B cell (primary cell): ENCODE measurements at regions not wholly inside any gene's neighbourhood (a gene's known extent, or its start where the extent isn't known, plus 50 kb on each side); places are given as distances from the start of the nearest gene placed in this dataset.

Experiments used
- ATAC-seq: fragments of 200-7000 bp; cut with Tn5 transposase; one replicate; pipeline ENCODE4 v1.10.0; 2021; ENCODE audit warnings: low read depth, mild to moderate bottlenecking, moderate number of reproducible peaks, moderate library complexity
- CTCF ChIA-PET: fragments of 350-600 bp; sonication (Branson Sonifier 250); formaldehyde crosslinking; loops from one replicate; lab custom pipeline; 2021; ENCODE audit warnings: antibody characterized with exemption, inconsistent platforms; lab: Charles Lee
- POLR2A ChIA-PET: fragments of 350-600 bp; sonication (Branson Sonifier 250); formaldehyde crosslinking; loops from one replicate; lab custom pipeline; 2021; ENCODE audit warnings: antibody characterized with exemption; lab: Charles Lee
- DNase-seq: peaks from one replicate; pipeline ENCODE4 v3.0.0; 2013
- H2AFZ ChIP-seq: 2 replicates; pipeline ENCODE4 v1.6.1; 2012; ENCODE audit warnings: mild to moderate bottlenecking, low read depth, low read length; ENCODE audit not compliant: insufficient read depth, poor library complexity, severe bottlenecking
- H3K27ac ChIP-seq, 2 donors: 1 replicate in 1 of 2; 2 replicates in 1 of 2; pipeline ENCODE4 v1.5.1; 2012 to 2013; ENCODE audit warnings: low read length in 2 of 2, mild to moderate bottlenecking in 2 of 2, moderate library complexity in 1 of 2
- H3K27me3 ChIP-seq, 4 experiments: fragments of 200-600 bp in 1 of 4; sonication (generic) in 1 of 4; replicated peaks in 1 of 4; 1 replicate in 2 of 4; 2 replicates in 2 of 4; pipeline versions ENCODE4 v1.6.1 to v1.7.0; 2013 to 2016; ENCODE audit warnings: low read length in 3 of 4, mild to moderate bottlenecking in 2 of 4, mixed read lengths in 1 of 4, moderate library complexity in 1 of 4; ENCODE audit not compliant: insufficient read depth in 4 of 4, control insufficient read depth in 3 of 4; ENCODE audit errors: control extremely low read depth in 1 of 4
- H3K36me3 ChIP-seq, 2 experiments: replicated peaks in 1 of 2; 1 replicate in 1 of 2; 2 replicates in 1 of 2; pipeline versions ENCODE4 v1.6.1 to v1.7.1; 2013; ENCODE audit warnings: low read length in 1 of 2; ENCODE audit not compliant: insufficient read depth in 2 of 2, control insufficient read depth in 1 of 2; ENCODE audit errors: control extremely low read depth in 1 of 2, extremely low read depth in 1 of 2
- H3K4me1 ChIP-seq, 2 donors: fragments of 200-600 bp in 1 of 2; sonication (generic) in 1 of 2; 1 replicate in 1 of 2; 2 replicates in 1 of 2; pipeline versions ENCODE4 v1.5.1 to v1.6.1; 2013 to 2017; ENCODE audit warnings: low read length in 2 of 2; ENCODE audit not compliant: control insufficient read depth in 2 of 2, insufficient read depth in 2 of 2
- H3K4me2 ChIP-seq: replicated peaks from 2 replicates; pipeline ENCODE3; 2012; ENCODE audit warnings: mild to moderate bottlenecking, low read depth, low read length; ENCODE audit not compliant: poor library complexity, severe bottlenecking
- H3K4me3 ChIP-seq, 5 experiments: fragments of 200-600 bp in 1 of 5; sonication (generic) in 1 of 5; 1 replicate in 3 of 5; 2 replicates in 2 of 5; pipeline versions ENCODE4 v1.5.1 to v1.7.0; 2011 to 2016; ENCODE audit warnings: low read length in 4 of 5, mild to moderate bottlenecking in 4 of 5, low read depth in 2 of 5, control low read depth in 1 of 5, moderate library complexity in 1 of 5; ENCODE audit not compliant: insufficient read depth in 1 of 5; ENCODE audit errors: control extremely low read depth in 1 of 5, extremely low read depth in 1 of 5
- H3K79me2 ChIP-seq: fragments of 200-600 bp; sonication (generic); one replicate; pipeline ENCODE4 v1.6.0; 2016; ENCODE audit warnings: low read length; ENCODE audit not compliant: control insufficient read depth, insufficient read depth
- H3K9ac ChIP-seq: fragments of 200-600 bp; sonication (generic); 2 replicates; pipeline ENCODE4 v1.6.1; 2017; ENCODE audit warnings: mild to moderate bottlenecking, low read length, moderate library complexity
- H3K9me3 ChIP-seq, 3 donors: one replicate each; pipeline versions ENCODE4 v1.6.1 to v1.7.1; 2013; ENCODE audit warnings: low read length in 2 of 3; ENCODE audit not compliant: control insufficient read depth in 2 of 3, insufficient read depth in 1 of 3; ENCODE audit errors: control extremely low read depth in 1 of 3
- H4K20me1 ChIP-seq: 2 replicates; pipeline ENCODE4 v1.6.0; 2012; ENCODE audit warnings: mild to moderate bottlenecking, low read length; ENCODE audit not compliant: insufficient read depth, control insufficient read depth, poor library complexity, severe bottlenecking
- H3K27ac Mint-ChIP-seq: one replicate; pipeline ENCODE4 v1.8.0; 2021; ENCODE audit warnings: mixed read lengths
- H3K27me3 Mint-ChIP-seq: one replicate; pipeline ENCODE4 v1.8.0; 2021; ENCODE audit warnings: mixed read lengths
- H3K4me1 Mint-ChIP-seq: one replicate; pipeline ENCODE4 v1.8.0; 2021; ENCODE audit warnings: mixed read lengths
- H3K4me3 Mint-ChIP-seq: one replicate; pipeline ENCODE4 v1.8.0; 2021; ENCODE audit warnings: mixed read lengths
- H3K9me3 Mint-ChIP-seq: one replicate; pipeline ENCODE4 v1.8.0; 2022; ENCODE audit warnings: mixed read lengths; ENCODE audit not compliant: insufficient read depth
- EZH2 ChIP-seq: IDR thresholded peaks from 2 replicates; pipeline ENCODE4 v1.6.1; 2012; ENCODE audit warnings: borderline replicate concordance, low read depth, mild to moderate bottlenecking, moderate library complexity, low read length; ENCODE audit not compliant: insufficient read depth, poor library complexity, severe bottlenecking
- WGBS: methylation state at CpG from one replicate; pipeline ENCODE4 v1.1.5; 2013; ENCODE audit warnings: missing lambda C conversion rate; ENCODE audit not compliant: insufficient coverage; 5-methylcytosine and 5-hydroxymethylcytosine counted together
- intact Hi-C: fragments of 100-400 bp; cut with micrococcal nuclease; formaldehyde crosslinking; loops from one replicate; pipeline ENCODE4 v1.10.0; 2022
- TF ChIP-seq, protein P1 (sequence below): fragments of 200-600 bp; IDR thresholded peaks from one replicate; pipeline ENCODE4 v1.8.0; 2022; ENCODE audit warnings: antibody characterized with exemption, mild to moderate bottlenecking

DNA sequence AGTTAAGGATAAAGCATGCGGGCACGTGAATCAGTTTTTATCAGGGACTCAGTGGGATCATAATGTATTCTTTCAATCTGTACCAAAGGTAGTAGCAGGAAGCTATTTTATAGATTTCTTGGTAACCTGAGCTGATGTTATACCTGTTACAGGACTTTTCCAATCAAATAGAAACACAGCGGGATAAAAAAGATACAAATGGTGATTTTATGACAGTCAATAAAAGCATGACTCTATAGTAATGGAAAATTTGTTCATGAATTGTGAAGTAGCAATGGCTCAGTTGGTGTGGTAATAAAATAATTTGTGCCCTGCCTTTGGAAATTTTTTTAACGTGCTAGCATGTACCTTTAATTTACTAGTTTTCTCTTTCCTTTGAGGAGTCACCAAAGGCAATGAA is 300.7 kb upstream of the CELF2 start:
- Histone ChIP-seq H3K9me3 (no peaks in the 10 kb centered on the region), H4K20me1 (no peaks in the 10 kb centered on the region), H3K36me3 (no peaks in the 10 kb centered on the region), H3K27ac (no peak overlapping the region), H3K4me2 (no peak overlapping the region), H2AFZ (no peak overlapping the region), H3K4me3 (no peak overlapping the region), H3K27me3 (no peaks in the 10 kb centered on the region), H3K9ac (no peak overlapping the region), H3K4me1 (no peaks in the 10 kb centered on the region), H3K79me2 (no peaks in the 10 kb centered on the region)
- 100% methylated on average over 2 of the region's 4 CpGs for WGBS
- H3K27ac Mint-ChIP-seq: no peak overlapping the region
- H3K27me3 Mint-ChIP-seq: no peaks in the 10 kb centered on the region
- no peaks in the 10 kb centered on the region for H3K4me1 Mint-ChIP-seq
- DNase-seq (no peak), ATAC-seq (no peak)
- no peak overlapping the region for H3K4me3 Mint-ChIP-seq
- TF ChIP-seq, protein P1, sequence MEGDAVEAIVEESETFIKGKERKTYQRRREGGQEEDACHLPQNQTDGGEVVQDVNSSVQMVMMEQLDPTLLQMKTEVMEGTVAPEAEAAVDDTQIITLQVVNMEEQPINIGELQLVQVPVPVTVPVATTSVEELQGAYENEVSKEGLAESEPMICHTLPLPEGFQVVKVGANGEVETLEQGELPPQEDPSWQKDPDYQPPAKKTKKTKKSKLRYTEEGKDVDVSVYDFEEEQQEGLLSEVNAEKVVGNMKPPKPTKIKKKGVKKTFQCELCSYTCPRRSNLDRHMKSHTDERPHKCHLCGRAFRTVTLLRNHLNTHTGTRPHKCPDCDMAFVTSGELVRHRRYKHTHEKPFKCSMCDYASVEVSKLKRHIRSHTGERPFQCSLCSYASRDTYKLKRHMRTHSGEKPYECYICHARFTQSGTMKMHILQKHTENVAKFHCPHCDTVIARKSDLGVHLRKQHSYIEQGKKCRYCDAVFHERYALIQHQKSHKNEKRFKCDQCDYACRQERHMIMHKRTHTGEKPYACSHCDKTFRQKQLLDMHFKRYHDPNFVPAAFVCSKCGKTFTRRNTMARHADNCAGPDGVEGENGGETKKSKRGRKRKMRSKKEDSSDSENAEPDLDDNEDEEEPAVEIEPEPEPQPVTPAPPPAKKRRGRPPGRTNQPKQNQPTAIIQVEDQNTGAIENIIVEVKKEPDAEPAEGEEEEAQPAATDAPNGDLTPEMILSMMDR: no peak
- TF ChIP-seq EZH2: no peak
- intact Hi-C loops: no loop called here
- CTCF ChIA-PET: no interaction called here
- POLR2A ChIA-PET: no interaction called here
- H3K9me3 Mint-ChIP-seq: no peaks in the 10 kb centered on the region

DNA sequence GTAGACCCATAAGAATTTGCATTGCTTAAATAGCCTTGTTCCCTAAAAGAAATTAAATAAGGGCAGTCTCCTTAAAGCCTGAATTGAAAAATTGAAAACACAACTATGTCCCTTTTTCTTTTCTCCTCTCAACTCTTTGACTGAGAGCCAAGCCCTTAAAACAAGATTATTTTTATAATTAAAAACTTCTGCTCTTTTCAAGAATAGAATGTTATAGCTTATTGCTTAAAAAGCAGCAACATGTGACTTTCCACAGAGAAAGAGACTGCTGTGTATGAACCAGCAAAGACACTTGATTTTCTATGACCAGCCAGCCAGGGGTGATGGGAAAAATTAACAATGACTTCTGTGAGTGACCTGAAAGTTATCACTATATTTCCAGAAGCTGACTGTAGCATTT is 295.2 kb upstream of the CELF2 start:
- no peak overlapping the region for H3K27ac Mint-ChIP-seq
- Histone ChIP-seq H3K9me3 (no peaks in the 10 kb centered on the region), H3K4me1 (no peaks in the 10 kb centered on the region), H4K20me1 (no peaks in the 10 kb centered on the region), H3K9ac (no peak overlapping the region), H3K4me2 (no peak overlapping the region), H3K79me2 (no peaks in the 10 kb centered on the region), H3K4me3 (no peak overlapping the region), H3K27ac (no peak overlapping the region), H3K27me3 (no peaks in the 10 kb centered on the region), H3K36me3 (no peaks in the 10 kb centered on the region), H2AFZ (no peak overlapping the region)
- H3K9me3 Mint-ChIP-seq: no peaks in the 10 kb centered on the region
- TF ChIP-seq EZH2: no peak
- TF ChIP-seq, protein P1: no peak
- CTCF ChIA-PET: no interaction called here
- ATAC-seq (no peak), DNase-seq (no peak)
- POLR2A ChIA-PET: no interaction called here
- peaks cover 7% of the 10 kb centered on the region for H3K27me3 Mint-ChIP-seq
- intact Hi-C loops: no loop called here
- H3K4me1 Mint-ChIP-seq: no peaks in the 10 kb centered on the region
- no peak overlapping the region for H3K4me3 Mint-ChIP-seq
